Activated CD4-positive, alpha-beta T cell treated with anti-CD3 and anti-CD28 coated beads for 48 hours (primary cell): ENCODE measurements at regions not wholly inside any gene's neighbourhood (a gene's known extent, or its start where the extent isn't known, plus 50 kb on each side); places are given as distances from the start of the nearest gene placed in this dataset.
"Not testable (repeated sequence)": the region's sequence is repeated elsewhere in the genome, so short reads cannot be mapped to it uniquely, and the experiment has no call there.

Experiments used
- DNase-seq: peaks from one replicate; pipeline ENCODE4 v3.0.0-alpha.2; 2020

DNA sequence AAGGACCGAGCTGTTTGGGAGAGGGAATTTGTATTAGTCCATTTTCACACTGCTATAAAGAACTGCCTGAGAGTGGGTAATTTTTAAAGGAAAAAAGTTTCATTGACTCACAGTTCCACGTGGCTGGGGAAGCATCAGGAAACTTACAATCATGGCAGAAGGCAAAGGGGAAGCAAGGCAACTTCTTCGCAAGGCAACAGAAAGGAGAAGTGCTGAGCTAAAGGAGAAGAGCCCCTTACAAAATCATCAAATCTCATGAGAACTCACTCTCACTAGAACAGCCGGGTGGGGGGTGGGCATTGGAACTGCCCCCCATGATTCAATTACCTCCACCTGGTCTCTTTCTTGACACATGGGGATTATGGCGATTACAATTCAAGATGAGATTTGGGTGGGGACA, 121.8 kb upstream of the SLC13A1 start:
- DNase-seq = not testable (repeated sequence)

GRCh38 chr7:123319911-123320310, 120.1 kb upstream of the SLC13A1 start:
- no peak for DNase-seq

GRCh38 chr7:123314886-123315285, 115.1 kb upstream of the SLC13A1 start:
- DNase-seq = no peak

DNA sequence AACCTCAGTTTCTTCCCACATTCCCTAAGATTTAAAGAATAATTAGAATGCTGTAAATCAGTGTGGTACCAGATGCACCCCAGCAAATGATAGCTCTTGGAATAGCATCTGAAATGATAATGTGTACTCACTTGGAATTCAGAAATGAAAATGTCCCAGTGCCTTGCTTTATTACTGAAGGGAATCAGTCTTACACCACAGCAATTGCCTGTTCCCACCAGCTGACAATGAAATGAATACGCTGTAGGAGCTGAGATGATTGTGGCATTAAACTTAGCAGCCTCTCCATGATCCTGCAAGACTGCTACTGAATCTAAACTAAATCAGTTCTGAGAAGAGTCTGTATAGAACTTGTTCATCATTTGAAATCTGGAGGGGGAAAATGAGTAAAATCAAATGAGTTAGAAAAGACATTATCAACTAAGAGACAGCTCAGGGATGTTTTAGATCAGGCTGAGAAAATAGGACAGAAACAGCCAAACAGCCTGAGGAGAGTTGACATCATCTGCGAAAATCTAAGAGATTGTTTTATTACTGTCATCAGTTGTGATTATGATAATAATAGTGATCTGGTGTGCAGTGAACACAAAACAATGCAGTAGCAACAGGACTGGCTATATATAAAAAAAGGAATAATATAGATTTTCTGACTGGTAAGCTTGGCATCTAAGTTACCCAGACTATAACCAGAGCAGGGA, 108.6 kb upstream of the SLC13A1 start:
- DNase-seq = no peak

DNA sequence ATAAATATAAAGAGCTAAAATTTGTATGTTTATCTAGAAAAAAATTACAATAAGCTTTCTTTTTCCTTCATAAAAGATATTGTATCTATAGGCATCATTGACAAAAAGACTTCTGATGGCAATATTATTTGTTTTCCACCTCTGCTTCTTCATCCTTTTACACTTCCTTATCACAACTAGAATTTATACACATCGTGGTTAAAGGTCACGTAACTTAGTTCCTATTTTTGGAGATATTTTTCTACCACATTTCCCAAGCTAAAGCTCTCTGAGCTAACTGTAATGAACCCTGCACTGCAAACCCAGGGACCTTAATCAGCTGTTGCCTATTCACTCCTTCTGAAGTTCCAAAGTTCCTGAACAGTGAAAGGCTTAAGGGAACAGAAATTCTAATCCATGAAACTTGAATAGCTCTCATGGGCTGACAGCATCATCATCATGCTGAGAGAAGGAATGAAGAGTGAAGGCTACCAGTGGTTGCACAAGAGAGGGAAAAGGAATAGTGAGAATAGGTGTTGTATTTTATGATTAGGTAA, 106.1 kb upstream of the SLC13A1 start:
- DNase-seq = no peak

GRCh38 chr7:123303926-123304325, 104.2 kb upstream of the SLC13A1 start:
- DNase-seq = no peak

GRCh38 chr7:123296965-123297364, 97.2 kb upstream of the SLC13A1 start:
- DNase-seq = no peak

GRCh38 chr7:123293710-123294109, 93.9 kb upstream of the SLC13A1 start:
- DNase-seq = no peak

- no peak for DNase-seq
These were observed 92.5 kb upstream of the SLC13A1 start for GRCh38 chr7:123292227-123292626.

DNA sequence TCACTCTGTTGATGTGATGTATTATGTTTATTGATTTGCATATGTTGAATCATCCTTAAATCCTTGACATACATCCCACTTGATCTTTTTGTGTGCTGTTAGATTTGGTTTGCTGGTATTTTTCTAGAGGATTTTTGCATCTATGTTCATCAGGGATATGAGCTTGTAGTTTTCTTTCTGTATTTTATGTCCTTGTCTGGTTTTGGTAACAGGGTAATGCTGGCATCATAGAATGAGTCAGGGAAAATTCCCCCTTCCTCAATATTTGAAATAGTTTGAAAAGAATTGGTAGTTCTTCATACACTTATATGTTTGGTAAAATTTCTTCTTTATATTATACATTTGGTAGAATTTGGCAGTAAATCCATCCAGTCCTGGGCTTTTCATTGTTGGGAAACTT, 89.4 kb upstream of the SLC13A1 start:
- DNase-seq = no peak

DNA sequence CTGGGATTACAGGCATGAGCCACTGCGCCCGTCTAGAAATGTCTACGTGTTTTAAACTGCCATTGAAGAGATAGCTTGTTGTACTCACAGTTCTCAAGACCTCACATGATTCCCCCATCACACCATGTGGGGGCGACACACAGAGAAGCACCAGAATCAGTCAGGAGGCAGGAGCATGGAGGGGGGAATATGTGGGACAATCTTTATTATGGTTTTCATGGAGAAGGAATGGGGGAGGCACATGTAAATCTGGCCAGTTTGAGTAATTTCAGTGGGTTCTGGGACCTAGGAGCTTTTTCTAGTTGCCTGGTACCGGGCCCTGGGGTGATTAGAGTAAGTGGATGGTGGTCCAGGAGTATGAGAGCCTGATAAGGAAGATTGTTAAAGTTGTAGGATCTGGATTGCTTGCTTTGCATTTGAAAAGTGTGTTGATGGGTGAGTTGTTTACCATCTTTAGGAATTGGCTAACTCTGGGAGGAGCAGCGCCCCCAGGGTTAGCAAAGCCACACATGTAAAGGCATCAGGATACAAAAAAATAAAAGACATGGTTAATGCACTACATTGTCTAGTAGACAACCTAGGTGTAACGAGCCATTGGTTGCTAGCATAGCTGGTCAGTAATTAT, 85.4 kb upstream of the SLC13A1 start:
- no peak for DNase-seq

DNA sequence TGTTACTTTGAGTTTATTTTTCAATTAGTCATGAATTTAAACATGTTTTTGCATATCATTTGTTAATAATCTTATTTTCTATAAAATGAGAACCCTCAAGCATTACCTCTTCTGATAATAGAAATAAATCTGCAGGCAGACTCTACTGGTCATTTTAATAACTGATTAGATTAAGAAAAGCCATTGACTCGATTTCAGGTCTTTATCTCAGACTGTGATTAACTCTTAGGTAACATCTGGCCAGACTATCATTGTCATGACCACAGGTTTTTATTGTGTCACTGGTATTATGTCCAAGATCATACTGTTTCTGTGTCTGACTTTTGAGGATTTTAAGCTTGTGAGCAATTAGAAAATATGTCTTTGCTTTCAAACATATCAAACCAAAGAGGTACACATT, 83.6 kb upstream of the SLC13A1 start:
- DNase-seq = no peak

DNA sequence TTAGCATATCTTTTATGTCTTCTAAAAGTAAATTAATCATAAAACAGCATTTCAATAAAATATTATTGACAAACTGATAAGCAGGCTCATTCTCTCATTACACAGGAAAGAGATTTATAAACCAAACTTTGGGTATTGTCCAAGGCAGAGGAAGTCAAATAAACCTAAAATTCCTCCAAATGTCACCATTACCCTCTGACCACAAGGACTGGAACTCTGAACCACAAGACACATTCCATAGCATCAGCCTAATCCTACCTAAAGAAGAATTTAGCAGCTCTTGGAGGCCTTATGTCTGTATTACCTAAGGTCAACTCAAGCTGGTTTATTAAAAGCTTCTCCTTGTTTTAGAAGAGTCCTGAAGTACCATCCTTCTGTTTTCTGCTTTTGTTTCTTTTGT, 82.4 kb upstream of the SLC13A1 start:
- no peak for DNase-seq

DNA sequence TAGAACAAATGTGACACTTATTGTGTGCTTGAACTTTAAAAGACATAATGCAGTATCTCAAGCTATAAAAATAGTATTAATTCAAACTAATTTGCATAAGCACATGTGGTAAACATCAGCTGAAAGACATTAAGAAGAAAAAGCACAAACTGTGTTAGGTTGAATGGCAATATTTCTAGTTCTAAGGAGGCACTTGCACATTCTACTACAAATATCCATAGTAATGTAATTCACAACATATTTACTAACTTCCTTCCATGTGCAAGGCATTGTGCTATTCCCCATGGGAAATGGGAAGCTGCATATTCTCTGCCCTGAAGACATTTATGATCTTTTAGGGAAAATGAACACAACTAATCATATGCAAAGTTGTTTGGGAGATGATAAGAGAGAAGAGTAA, 80.2 kb upstream of the SLC13A1 start:
- no peak for DNase-seq

DNA sequence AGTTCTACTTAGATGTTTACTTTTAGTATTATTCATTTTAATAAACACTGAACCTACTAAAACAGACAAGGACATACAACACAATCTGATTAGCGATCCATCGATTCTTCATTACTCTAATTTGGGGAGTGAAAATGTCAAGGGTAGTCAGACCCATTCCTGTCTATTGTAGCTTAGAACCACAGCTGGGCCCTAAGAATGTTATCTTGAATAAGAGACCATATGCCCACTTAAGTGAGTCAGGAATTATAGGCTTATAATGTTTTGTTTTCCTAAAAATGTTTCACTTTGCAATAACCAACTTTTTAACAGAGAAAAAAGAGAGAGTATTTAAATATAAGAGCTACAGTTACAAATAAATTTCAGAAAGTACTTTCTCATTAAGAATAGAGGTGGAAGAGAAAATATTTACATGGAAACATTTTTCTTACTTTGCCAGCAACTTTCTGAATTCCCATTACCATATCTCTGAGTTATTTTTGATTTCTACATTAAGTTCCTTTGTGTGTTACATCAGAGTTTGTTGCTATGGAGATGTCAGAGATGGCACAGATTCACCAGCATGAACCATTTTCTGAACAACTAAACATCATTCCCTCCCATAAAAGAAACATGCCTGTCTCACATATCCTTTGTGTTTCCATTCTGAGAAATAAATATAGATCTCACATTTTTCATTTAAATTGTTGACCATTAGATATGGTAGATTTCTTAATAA, 75.4 kb upstream of the SLC13A1 start:
- DNase-seq = no peak

DNA sequence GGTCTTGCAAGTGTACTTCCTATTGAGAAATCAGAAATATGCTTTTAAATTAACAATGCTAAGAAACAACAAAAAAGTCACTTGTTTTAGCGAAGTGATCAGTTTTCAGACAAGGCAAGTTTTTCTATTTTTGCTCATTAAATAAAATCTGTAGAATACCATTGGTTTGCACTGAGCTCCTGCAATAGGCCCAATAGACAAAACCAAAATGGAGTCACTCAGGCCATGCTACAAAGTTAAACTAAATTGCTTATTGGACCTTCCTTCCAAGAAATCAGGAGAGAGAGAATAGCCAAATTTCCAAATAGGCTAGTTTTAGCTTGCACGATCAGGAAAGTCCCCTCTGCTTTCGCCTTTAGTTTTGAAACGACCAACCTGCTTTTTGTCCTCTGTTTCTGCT, 73.4 kb upstream of the SLC13A1 start:
- no peak for DNase-seq

DNA sequence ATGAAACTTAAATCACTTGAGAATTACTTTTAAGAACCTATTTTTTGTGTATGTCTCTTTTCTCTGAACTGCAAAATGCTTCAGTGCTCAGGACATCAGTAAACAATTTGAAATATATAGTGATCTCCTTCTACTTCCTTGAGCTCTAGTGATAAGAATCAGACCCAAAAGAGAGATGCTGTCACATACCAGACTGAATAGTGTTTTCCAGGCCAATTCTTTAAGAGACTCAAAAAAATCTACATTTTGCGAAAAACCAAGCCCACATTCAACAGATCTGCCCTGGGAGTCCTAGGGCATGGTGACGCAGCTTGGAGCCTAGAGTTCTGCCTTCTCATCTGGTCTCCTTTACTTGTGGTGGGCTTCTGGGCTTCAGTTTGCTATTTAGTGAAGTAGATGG, 72.1 kb upstream of the SLC13A1 start:
- no peak for DNase-seq

DNA sequence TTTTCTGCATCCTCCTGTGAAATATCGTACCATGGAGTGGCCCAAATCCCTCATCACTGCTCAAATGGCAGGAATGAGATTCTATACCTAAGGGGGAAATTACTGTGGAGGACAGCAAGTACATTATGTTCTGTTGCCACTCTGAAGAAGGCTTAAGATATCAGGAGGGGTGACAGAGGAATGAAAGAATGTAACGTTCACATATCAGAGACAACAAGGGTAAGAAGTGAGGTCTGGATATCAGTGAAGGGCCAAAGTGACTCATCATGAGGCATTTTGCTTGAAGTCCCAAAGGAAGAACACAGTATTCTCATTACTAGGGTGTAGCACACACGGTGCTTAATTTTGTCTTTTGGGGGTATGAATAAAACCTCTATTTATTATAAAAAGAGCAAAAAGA, 71.5 kb upstream of the SLC13A1 start:
- DNase-seq = no peak

- no peak for DNase-seq
These were observed 70.8 kb upstream of the SLC13A1 start for GRCh38 chr7:123270570-123270969.

DNA sequence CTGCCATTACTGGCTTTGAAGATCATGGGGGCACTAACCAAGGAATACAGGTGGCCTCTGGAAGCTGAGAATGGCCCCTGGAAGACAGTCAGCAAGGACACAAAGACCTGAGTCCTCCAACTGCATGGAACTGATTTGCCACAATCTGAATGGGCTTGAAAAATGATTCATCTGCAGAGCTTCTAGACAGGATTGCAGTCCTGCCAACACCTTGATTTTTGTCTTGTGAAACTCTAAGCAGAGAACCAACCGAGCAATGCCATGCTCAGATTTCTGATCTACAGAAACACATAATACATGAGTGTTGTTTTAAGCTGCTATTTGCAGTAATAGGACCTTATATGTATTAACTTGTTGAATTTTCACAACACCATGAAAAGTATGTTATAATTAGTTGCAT, 66.1 kb upstream of the SLC13A1 start:
- DNase-seq = no peak

GRCh38 chr7:123264820-123265219, 65.1 kb upstream of the SLC13A1 start:
- DNase-seq = not testable (repeated sequence)

- no peak for DNase-seq
These were observed 60.7 kb upstream of the SLC13A1 start for GRCh38 chr7:123260428-123260960.

DNA sequence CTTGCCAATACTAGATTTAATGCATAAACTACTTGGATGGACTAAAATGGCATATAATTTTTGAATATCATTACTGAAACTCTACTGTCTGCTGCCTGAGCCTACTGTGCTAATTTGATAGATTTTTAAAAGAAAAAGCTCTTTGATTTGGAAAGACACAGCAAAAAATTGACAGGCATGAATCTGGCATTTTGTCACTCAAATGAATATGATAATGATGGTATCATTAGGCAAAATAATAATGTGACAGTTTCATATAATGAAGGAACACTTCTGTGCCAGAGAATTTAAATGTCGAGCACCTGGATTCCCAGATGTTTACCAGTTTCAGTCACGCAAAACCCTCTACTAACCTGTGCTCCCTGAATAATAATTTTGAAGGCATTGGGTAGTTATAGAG, 60.0 kb upstream of the SLC13A1 start:
- no peak for DNase-seq
